ENCODE measurements at regions not wholly inside any gene's neighbourhood (a gene's known extent, or its start where the extent isn't known, plus 50 kb on each side); places are given as distances from the start of the nearest gene placed in this dataset.
"Not testable (repeated sequence)": the region's sequence is repeated elsewhere in the genome, so short reads cannot be mapped to it uniquely, and the experiment has no call there.

- DNase-seq: no peak
Measured at GRCh38 chr2:167572883-167573619, 674.3 kb downstream of the STK39 start.

GRCh38 chr2:167570370-167570769 lies 677.0 kb downstream of the STK39 start:
- no peak for DNase-seq

GRCh38 chr2:167563885-167564619 lies 675.8 kb downstream of the XIRP2 start:
- DNase-seq: not testable (repeated sequence)

GRCh38 chr2:167558272-167558991 lies 670.2 kb downstream of the XIRP2 start:
- DNase-seq: not testable (repeated sequence)

GRCh38 chr2:167555098-167555720 lies 666.9 kb downstream of the XIRP2 start:
- DNase-seq: no peak

GRCh38 chr2:167553635-167554034 lies 665.4 kb downstream of the XIRP2 start:
- DNase-seq: no peak

GRCh38 chr2:167551416-167551815 lies 663.1 kb downstream of the XIRP2 start:
- DNase-seq: no peak

GRCh38 chr2:167550448-167550847 lies 662.2 kb downstream of the XIRP2 start:
- DNase-seq: no peak

GRCh38 chr2:167548396-167548795 lies 660.1 kb downstream of the XIRP2 start:
- DNase-seq: no peak

GRCh38 chr2:167544602-167545001 lies 656.3 kb downstream of the XIRP2 start:
- no peak for DNase-seq

GRCh38 chr2:167543721-167544120 lies 655.4 kb downstream of the XIRP2 start:
- DNase-seq: no peak

GRCh38 chr2:167537743-167538142 lies 649.5 kb downstream of the XIRP2 start:
- DNase-seq: no peak

GRCh38 chr2:167534443-167534842 lies 646.2 kb downstream of the XIRP2 start:
- no peak for DNase-seq

GRCh38 chr2:167524786-167525185 lies 636.5 kb downstream of the XIRP2 start:
- no peak for DNase-seq

- DNase-seq: no peak
Measured at GRCh38 chr2:167510071-167510759, 621.9 kb downstream of the XIRP2 start.

GRCh38 chr2:167509586-167509985 lies 621.3 kb downstream of the XIRP2 start:
- DNase-seq: no peak

- DNase-seq: no peak
Measured at GRCh38 chr2:167508709-167509108, 620.4 kb downstream of the XIRP2 start.

GRCh38 chr2:167506395-167506794 lies 618.1 kb downstream of the XIRP2 start:
- DNase-seq: no peak

GRCh38 chr2:167504695-167505094 lies 616.4 kb downstream of the XIRP2 start:
- no peak for DNase-seq

- no peak for DNase-seq
Measured at GRCh38 chr2:167504061-167504460, 615.8 kb downstream of the XIRP2 start.

GRCh38 chr2:167501618-167502017 lies 613.3 kb downstream of the XIRP2 start:
- no peak for DNase-seq

GRCh38 chr2:167493862-167494261 lies 605.6 kb downstream of the XIRP2 start:
- DNase-seq: no peak

GRCh38 chr2:167492486-167492885 lies 604.2 kb downstream of the XIRP2 start:
- DNase-seq: no peak

Measured in DMS 273 treated with DMSO at 0.1 percent for 48 hours (cell line).